Coronary artery (tissue), 2 donors: ENCODE measurements at regions not wholly inside any gene's neighbourhood (a gene's known extent, or its start where the extent isn't known, plus 50 kb on each side); places are given as distances from the start of the nearest gene placed in this dataset.

Experiments used
- DNase-seq: peaks from one replicate; pipeline ENCODE4 v3.0.0-alpha.2; 2017; ENCODE audit warnings: low spot score
- H3K27ac ChIP-seq, 2 donors: fragments of 200-600 bp; sonication (generic); one replicate each; pipeline ENCODE4 v1.5.1; 2016 to 2019
- H3K4me3 ChIP-seq: fragments of 200-600 bp; sonication (generic); 2 replicates; pipeline ENCODE4 v1.5.1; 2016; ENCODE audit warnings: mild to moderate bottlenecking, moderate library complexity
- TF ChIP-seq, protein P1 (sequence below): fragments of 200-600 bp; sonication (generic); IDR thresholded peaks from one replicate; pipeline ENCODE4 v1.5.1; 2019; ENCODE audit warnings: antibody characterized with exemption

DNA sequence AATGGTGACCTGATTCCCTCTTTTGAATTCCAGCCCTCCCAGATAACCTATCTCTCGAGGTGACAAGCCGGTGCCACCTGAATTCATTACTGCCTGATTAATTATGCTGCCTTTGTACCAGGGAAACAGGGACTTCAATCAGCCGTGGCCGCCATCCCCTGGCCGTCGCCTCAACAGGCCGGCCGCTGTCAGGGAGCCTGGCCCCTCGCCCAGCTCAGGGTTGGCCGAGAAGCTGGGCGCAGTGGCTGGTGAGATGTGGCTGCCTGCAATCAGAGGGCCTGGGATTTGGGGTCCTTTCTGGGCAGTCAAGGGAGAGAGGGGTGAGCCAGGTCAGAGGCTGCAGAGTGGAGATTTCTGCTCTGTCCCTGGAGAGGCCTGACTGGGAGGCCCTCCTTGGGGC is 91.2 kb downstream of the KCTD15 start:
- no peak for DNase-seq

GRCh38 chr19:33888665-33889064 is 92.0 kb downstream of the KCTD15 start:
- no peak overlapping the region for H3K4me3 ChIP-seq
- no peak overlapping the region for H3K27ac ChIP-seq
- TF ChIP-seq, protein P1, sequence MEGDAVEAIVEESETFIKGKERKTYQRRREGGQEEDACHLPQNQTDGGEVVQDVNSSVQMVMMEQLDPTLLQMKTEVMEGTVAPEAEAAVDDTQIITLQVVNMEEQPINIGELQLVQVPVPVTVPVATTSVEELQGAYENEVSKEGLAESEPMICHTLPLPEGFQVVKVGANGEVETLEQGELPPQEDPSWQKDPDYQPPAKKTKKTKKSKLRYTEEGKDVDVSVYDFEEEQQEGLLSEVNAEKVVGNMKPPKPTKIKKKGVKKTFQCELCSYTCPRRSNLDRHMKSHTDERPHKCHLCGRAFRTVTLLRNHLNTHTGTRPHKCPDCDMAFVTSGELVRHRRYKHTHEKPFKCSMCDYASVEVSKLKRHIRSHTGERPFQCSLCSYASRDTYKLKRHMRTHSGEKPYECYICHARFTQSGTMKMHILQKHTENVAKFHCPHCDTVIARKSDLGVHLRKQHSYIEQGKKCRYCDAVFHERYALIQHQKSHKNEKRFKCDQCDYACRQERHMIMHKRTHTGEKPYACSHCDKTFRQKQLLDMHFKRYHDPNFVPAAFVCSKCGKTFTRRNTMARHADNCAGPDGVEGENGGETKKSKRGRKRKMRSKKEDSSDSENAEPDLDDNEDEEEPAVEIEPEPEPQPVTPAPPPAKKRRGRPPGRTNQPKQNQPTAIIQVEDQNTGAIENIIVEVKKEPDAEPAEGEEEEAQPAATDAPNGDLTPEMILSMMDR = no peak
- DNase-seq = no peak

More for the DNA sequence above, 91.2 kb downstream of the KCTD15 start:
- Histone ChIP-seq H3K27ac (no peak overlapping the region), H3K4me3 (no peak overlapping the region)
- TF ChIP-seq, protein P1 = no peak

GRCh38 chr19:33890569-33890968 is 93.9 kb downstream of the KCTD15 start:
- Histone ChIP-seq H3K4me3 (no peak overlapping the region), H3K27ac (no peak overlapping the region)
- DNase-seq = no peak
- TF ChIP-seq, protein P1 = no peak

DNA sequence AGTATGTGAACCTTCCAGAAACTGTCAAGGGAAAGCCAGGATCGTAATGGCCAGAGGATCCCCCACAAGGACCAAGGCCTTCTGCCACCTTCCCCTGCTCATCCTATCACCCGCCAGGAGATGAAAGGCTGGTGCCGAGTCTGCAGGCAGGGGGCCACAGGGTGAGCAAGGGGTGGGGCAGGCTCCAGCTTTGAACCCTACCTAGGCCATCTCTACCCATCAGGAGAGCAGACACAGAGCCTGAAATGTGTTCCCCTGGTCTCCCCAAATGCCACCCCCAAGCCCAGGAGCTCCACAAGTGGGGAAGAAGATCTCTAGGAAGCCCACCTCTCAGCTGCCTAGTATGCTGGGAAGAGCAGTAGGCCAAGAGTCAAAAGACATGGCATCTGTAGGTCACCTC is 95.1 kb downstream of the KCTD15 start:
- H3K27ac ChIP-seq = no peak overlapping the region
- no peak overlapping the region for H3K4me3 ChIP-seq
- DNase-seq = no peak
- TF ChIP-seq, protein P1 = no peak

DNA sequence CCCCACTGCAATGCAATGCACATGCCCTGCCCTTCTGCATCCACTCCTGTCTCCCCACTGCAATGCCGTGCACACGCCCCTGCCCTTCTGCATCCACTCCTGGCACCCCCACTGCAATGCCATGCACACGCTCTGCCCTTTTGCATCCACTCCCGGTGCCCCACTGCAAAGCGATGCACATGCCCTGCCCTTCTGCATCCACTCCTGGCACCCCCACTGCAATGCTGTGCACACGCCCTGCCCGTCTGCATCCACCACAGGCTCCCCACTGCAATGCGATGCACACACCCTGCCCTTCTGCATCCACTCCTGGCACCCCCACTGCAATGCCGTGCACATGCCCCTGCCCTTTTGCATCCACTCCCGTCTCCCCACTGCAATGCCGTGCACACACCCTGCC is 98.1 kb downstream of the KCTD15 start:
- Histone ChIP-seq H3K27ac (no peak overlapping the region), H3K4me3 (no peak overlapping the region)
- TF ChIP-seq, protein P1 = no peak
- no peak for DNase-seq

DNA sequence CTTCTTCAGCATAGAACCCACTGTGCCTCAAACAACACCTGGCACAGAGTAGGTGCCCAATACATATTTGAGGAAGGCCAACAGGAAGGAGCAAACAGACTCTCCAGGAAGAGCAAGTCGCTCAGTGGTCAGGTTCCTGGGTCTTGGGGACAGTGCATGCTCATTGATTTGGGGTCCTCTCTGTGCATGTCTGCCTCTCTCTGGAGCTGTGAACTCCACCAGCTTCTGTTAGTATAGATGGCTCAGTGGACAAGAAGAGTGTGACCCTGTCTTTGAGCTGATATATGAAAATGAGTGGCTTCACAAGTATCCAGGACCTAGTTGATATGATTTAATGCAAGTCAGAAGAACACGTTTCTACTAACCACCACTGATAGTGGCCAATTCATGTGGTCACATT is 98.7 kb downstream of the KCTD15 start:
- H3K27ac ChIP-seq = no peak overlapping the region
- H3K4me3 ChIP-seq = no peak overlapping the region
- TF ChIP-seq, protein P1 = no peak
- no peak for DNase-seq

DNA sequence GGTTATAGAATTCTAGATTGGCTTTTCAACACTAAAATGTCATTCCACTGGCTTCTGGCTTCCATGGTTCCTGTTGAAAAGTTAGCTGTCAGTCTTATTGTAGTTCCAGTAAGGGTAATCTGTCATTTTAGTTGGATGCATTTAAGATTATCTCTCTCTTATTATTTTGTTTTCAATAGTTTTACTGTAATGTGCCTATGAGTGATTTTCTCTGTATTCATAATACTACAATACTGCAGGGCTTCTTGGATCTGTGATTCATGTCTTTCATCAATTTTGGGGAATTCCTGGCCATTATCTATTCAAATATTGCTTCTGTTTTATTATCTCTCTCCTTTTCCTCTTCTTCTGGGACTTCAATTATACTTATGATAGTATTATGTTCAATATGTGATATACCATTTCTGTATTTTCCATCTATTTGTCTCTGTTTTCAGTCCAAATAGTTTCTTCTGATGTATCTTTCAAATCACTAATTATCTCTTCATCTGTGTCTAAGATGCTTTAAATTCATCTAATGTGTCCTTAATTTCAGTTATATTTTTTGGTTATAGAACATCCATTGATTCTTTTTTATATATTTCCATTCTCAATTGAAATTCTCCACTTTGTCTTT is 101.5 kb downstream of the KCTD15 start:
- H3K4me3 ChIP-seq = no peak overlapping the region
- DNase-seq = no peak
- TF ChIP-seq, protein P1 = no peak
- no peak overlapping the region for H3K27ac ChIP-seq
